22Rv1 (cell line): ENCODE measurements at regions not wholly inside any gene's neighbourhood (a gene's known extent, or its start where the extent isn't known, plus 50 kb on each side); places are given as distances from the start of the nearest gene placed in this dataset.

Experiments used
- H3K27ac ChIP-seq: fragments of 450-650 bp; 2 replicates; pipeline ENCODE4 v1.5.1; 2017
- CTCF ChIP-seq: fragments of 450-650 bp; IDR thresholded peaks from 2 replicates; pipeline ENCODE4 v1.5.1; 2017; ENCODE audit warnings: mild to moderate bottlenecking
- ZFX ChIP-seq: fragments of 450-650 bp; IDR thresholded peaks from 2 replicates; pipeline ENCODE4 v1.6.1; 2017; ENCODE audit warnings: antibody characterized with exemption, borderline replicate concordance

- TF ChIP-seq CTCF (no peak), ZFX (no peak)
- H3K27ac ChIP-seq: no peak overlapping the region
Observed at GRCh38 chr5:85671223-85671970, 946.3 kb upstream of the COX7C start.

GRCh38 chr5:85681871-85682270 is 935.9 kb upstream of the COX7C start:
- no peak overlapping the region for H3K27ac ChIP-seq
- TF ChIP-seq ZFX (no peak), CTCF (no peak)

GRCh38 chr5:85684351-85684750 is 933.4 kb upstream of the COX7C start:
- H3K27ac ChIP-seq: no peak overlapping the region
- no peak for TF ChIP-seq ZFX
- TF ChIP-seq CTCF: no peak

- no peak for TF ChIP-seq CTCF
- H3K27ac ChIP-seq: no peak overlapping the region
Observed at GRCh38 chr5:85703296-85703695, 914.4 kb upstream of the COX7C start.

- TF ChIP-seq ZFX (no peak), CTCF (no peak)
- no peak overlapping the region for H3K27ac ChIP-seq
Observed at GRCh38 chr5:85709728-85710127, 908.0 kb upstream of the COX7C start.

GRCh38 chr5:85716344-85717202 is 901.2 kb upstream of the COX7C start:
- H3K27ac ChIP-seq: no peak overlapping the region
- no peak for TF ChIP-seq CTCF
- no peak for TF ChIP-seq ZFX

- H3K27ac ChIP-seq: no peak overlapping the region
- TF ChIP-seq CTCF (no peak), ZFX (no peak)
Observed at GRCh38 chr5:85717203-85717563, 900.6 kb upstream of the COX7C start.
